HCEC 1CT (cell line): ENCODE measurements at regions not wholly inside any gene's neighbourhood (a gene's known extent, or its start where the extent isn't known, plus 50 kb on each side); places are given as distances from the start of the nearest gene placed in this dataset.
"Not testable (repeated sequence)": the region's sequence is repeated elsewhere in the genome, so short reads cannot be mapped to it uniquely, and the experiment has no call there.

Experiments
- DNase-seq: peaks from one replicate; pipeline ENCODE4 v3.0.0-alpha.2; 2017

GRCh38 chr2:216959433-216959832, 99.6 kb upstream of the TNP1 start:
- no peak for DNase-seq

- DNase-seq, result no peak
These were observed 97.1 kb upstream of the TNP1 start for GRCh38 chr2:216956820-216957493.

- DNase-seq, result no peak
These were observed 91.3 kb upstream of the TNP1 start for GRCh38 chr2:216951171-216951570.

GRCh38 chr2:216950547-216950946, 90.7 kb upstream of the TNP1 start:
- no peak for DNase-seq

GRCh38 chr2:216949700-216950413, 90.0 kb upstream of the TNP1 start:
- DNase-seq, result no peak

GRCh38 chr2:216947055-216947454, 87.2 kb upstream of the TNP1 start:
- DNase-seq, result no peak

- DNase-seq, result no peak
These were observed 84.9 kb upstream of the TNP1 start for GRCh38 chr2:216944733-216945132.

- no peak for DNase-seq
These were observed 83.2 kb upstream of the TNP1 start for GRCh38 chr2:216943109-216943508.

- DNase-seq, result no peak
These were observed 82.6 kb upstream of the TNP1 start for GRCh38 chr2:216942465-216942864.

GRCh38 chr2:216942016-216942415, 82.2 kb upstream of the TNP1 start:
- DNase-seq, result no peak

- DNase-seq, result no peak
These were observed 77.1 kb upstream of the TNP1 start for GRCh38 chr2:216936954-216937357.

GRCh38 chr2:216934623-216935022, 74.8 kb upstream of the TNP1 start:
- no peak for DNase-seq

GRCh38 chr2:216934151-216934550, 74.3 kb upstream of the TNP1 start:
- no peak for DNase-seq

- DNase-seq, result no peak
These were observed 73.1 kb upstream of the TNP1 start for GRCh38 chr2:216932863-216933548.

- DNase-seq, result no peak
These were observed 72.4 kb upstream of the TNP1 start for GRCh38 chr2:216932113-216932862.

GRCh38 chr2:216930716-216931115, 70.9 kb upstream of the TNP1 start:
- DNase-seq, result no peak

- DNase-seq, result not testable (repeated sequence)
These were observed 69.5 kb upstream of the TNP1 start for GRCh38 chr2:216929338-216929737.

GRCh38 chr2:216927163-216927562, 67.3 kb upstream of the TNP1 start:
- no peak for DNase-seq

GRCh38 chr2:216925636-216926366, 65.9 kb upstream of the TNP1 start:
- DNase-seq, result no peak

- no peak for DNase-seq
These were observed 65.1 kb upstream of the TNP1 start for GRCh38 chr2:216925006-216925405.

GRCh38 chr2:216923706-216924105, 63.8 kb upstream of the TNP1 start:
- DNase-seq, result no peak

- no peak for DNase-seq
These were observed 62.4 kb upstream of the TNP1 start for GRCh38 chr2:216922175-216922780.
